ENCODE measurements at regions not wholly inside any gene's neighbourhood (a gene's known extent, or its start where the extent isn't known, plus 50 kb on each side); places are given as distances from the start of the nearest gene placed in this dataset.

- no peaks in the 10 kb centered on the region for H3K4me1 Mint-ChIP-seq (ENCODE audit: low read depth)
- no peaks in the 10 kb centered on the region for H3K9me3 Mint-ChIP-seq
- Histone ChIP-seq H3K36me3 (ENCODE audit: insufficient read depth, low read length) (no peaks in the 10 kb centered on the region), H3K4me3 (ENCODE audit: low read length) (no peak overlapping the region), H3K27me3 (ENCODE audit: control insufficient read depth in 1 of 2, insufficient read depth in 2 of 2, low read length in 2 of 2) (peaks cover 0 to 7% of the 10 kb centered on the region in 2 experiments), H3K9me3 (ENCODE audit: control insufficient read depth in 1 of 2, insufficient read depth in 1 of 2, low read length in 2 of 2) (peaks cover 4 to 5% of the 10 kb centered on the region in 2 experiments), H3K27ac (ENCODE audit: low read depth in 1 of 2, low read length in 2 of 2) (no peak overlapping the region), H3K4me1 (ENCODE audit: insufficient read depth, low read length) (no peaks in the 10 kb centered on the region)
- CTCF ChIA-PET: no interaction called here
- DNase-seq: no peak
- TF ChIP-seq, protein P1, sequence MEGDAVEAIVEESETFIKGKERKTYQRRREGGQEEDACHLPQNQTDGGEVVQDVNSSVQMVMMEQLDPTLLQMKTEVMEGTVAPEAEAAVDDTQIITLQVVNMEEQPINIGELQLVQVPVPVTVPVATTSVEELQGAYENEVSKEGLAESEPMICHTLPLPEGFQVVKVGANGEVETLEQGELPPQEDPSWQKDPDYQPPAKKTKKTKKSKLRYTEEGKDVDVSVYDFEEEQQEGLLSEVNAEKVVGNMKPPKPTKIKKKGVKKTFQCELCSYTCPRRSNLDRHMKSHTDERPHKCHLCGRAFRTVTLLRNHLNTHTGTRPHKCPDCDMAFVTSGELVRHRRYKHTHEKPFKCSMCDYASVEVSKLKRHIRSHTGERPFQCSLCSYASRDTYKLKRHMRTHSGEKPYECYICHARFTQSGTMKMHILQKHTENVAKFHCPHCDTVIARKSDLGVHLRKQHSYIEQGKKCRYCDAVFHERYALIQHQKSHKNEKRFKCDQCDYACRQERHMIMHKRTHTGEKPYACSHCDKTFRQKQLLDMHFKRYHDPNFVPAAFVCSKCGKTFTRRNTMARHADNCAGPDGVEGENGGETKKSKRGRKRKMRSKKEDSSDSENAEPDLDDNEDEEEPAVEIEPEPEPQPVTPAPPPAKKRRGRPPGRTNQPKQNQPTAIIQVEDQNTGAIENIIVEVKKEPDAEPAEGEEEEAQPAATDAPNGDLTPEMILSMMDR (IDR thresholded peaks at IDR 0.05): no peak
- no peak overlapping the region for H3K4me3 Mint-ChIP-seq
- no peak overlapping the region for H3K27ac Mint-ChIP-seq
- POLR2A ChIA-PET: no interaction called here
- H3K36me3 Mint-ChIP-seq (ENCODE audit: low read depth): no peaks in the 10 kb centered on the region
- intact Hi-C loops (cut with DNase I, micrococcal nuclease): no loop called here
- no peak for ATAC-seq (ENCODE audit: poor library complexity)
- no peaks in the 10 kb centered on the region for H3K27me3 Mint-ChIP-seq
Measured at GRCh38 chr17:74019271-74019670, 184.2 kb upstream of the RPL38 start.

DNA sequence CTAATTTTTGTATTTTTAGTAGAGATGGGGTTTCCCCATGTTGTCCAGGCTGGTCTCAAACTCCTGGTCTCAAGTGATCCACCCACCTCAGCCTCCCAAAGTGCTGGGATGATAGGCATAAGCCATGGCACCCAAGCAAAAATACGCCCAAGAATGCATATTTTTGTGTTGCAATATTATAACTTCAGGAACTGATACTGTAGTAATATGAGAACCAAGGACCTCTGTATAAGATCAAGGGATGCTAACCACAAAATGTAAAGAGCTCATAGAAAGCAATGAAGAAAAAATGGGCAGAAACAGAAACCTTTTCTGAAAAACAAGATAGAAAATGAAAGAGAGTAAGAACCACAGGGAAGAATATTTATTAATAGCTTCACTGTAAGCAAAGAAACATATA, 183.6 kb upstream of the RPL38 start:
- TF ChIP-seq, protein P1 (IDR thresholded peaks at IDR 0.05): no peak
- ChIA-PET CTCF (no interaction called here), POLR2A (no interaction called here)
- Histone ChIP-seq H3K36me3 (ENCODE audit: insufficient read depth, low read length) (no peaks in the 10 kb centered on the region), H3K4me1 (ENCODE audit: insufficient read depth, low read length) (no peaks in the 10 kb centered on the region), H3K9me3 (ENCODE audit: control insufficient read depth in 1 of 2, insufficient read depth in 1 of 2, low read length in 2 of 2) (peaks cover 4 to 5% of the 10 kb centered on the region in 2 experiments), H3K27me3 (ENCODE audit: control insufficient read depth in 1 of 2, insufficient read depth in 2 of 2, low read length in 2 of 2) (peaks cover 0 to 6% of the 10 kb centered on the region in 2 experiments), H3K4me3 (ENCODE audit: low read length) (no peak overlapping the region), H3K27ac (ENCODE audit: low read depth in 1 of 2, low read length in 2 of 2) (no peak overlapping the region)
- DNase-seq: no peak
- intact Hi-C loops (cut with DNase I, micrococcal nuclease): no loop called here
- ATAC-seq (ENCODE audit: poor library complexity): no peak
- no peaks in the 10 kb centered on the region for H3K9me3 Mint-ChIP-seq
- no peaks in the 10 kb centered on the region for H3K4me1 Mint-ChIP-seq (ENCODE audit: low read depth)
- H3K36me3 Mint-ChIP-seq (ENCODE audit: low read depth): no peaks in the 10 kb centered on the region
- no peaks in the 10 kb centered on the region for H3K27me3 Mint-ChIP-seq
- H3K27ac Mint-ChIP-seq: no peak overlapping the region
- no peak overlapping the region for H3K4me3 Mint-ChIP-seq

- Mint-ChIP-seq H3K4me1 (ENCODE audit: low read depth) (no peaks in the 10 kb centered on the region), H3K9me3 (no peaks in the 10 kb centered on the region), H3K27me3 (no peaks in the 10 kb centered on the region), H3K27ac (no peak overlapping the region), H3K36me3 (ENCODE audit: low read depth) (no peaks in the 10 kb centered on the region), H3K4me3 (no peak overlapping the region)
- ATAC-seq (ENCODE audit: poor library complexity) (no peak), DNase-seq (no peak)
- H3K4me1 ChIP-seq (ENCODE audit: insufficient read depth, low read length): no peaks in the 10 kb centered on the region
- H3K36me3 ChIP-seq (ENCODE audit: insufficient read depth, low read length): no peaks in the 10 kb centered on the region
- H3K27ac ChIP-seq (ENCODE audit: low read depth in 1 of 2, low read length in 2 of 2): no peak overlapping the region
- peaks cover 0 to under 1% of the 10 kb centered on the region in 2 experiments for H3K27me3 ChIP-seq (ENCODE audit: control insufficient read depth in 1 of 2, insufficient read depth in 2 of 2, low read length in 2 of 2)
- ChIA-PET POLR2A (no interaction called here), CTCF (no interaction called here)
- H3K4me3 ChIP-seq (ENCODE audit: low read length): no peak overlapping the region
- H3K9me3 ChIP-seq (ENCODE audit: control insufficient read depth in 1 of 2, insufficient read depth in 1 of 2, low read length in 2 of 2): peaks cover 0 to 1% of the 10 kb centered on the region in 2 experiments
- TF ChIP-seq, protein P1 (IDR thresholded peaks at IDR 0.05): no peak
- intact Hi-C loops (cut with DNase I, micrococcal nuclease): no loop called here
Measured at GRCh38 chr17:74020522-74020921, 183.0 kb upstream of the RPL38 start.

Measured in CD4-positive, alpha-beta T cell (primary cell).